HG02973 (cell line): ENCODE measurements at regions not wholly inside any gene's neighbourhood (a gene's known extent, or its start where the extent isn't known, plus 50 kb on each side); places are given as distances from the start of the nearest gene placed in this dataset.
"Not testable (repeated sequence)": the region's sequence is repeated elsewhere in the genome, so short reads cannot be mapped to it uniquely, and the experiment has no call there.

Experiments used
- ATAC-seq: cut with Tn5 transposase; IDR thresholded peaks from one replicate; pipeline ENCODE4 v1.9.1; 2021; ENCODE audit warnings: moderate library complexity; ENCODE audit not compliant: unreplicated experiment

DNA sequence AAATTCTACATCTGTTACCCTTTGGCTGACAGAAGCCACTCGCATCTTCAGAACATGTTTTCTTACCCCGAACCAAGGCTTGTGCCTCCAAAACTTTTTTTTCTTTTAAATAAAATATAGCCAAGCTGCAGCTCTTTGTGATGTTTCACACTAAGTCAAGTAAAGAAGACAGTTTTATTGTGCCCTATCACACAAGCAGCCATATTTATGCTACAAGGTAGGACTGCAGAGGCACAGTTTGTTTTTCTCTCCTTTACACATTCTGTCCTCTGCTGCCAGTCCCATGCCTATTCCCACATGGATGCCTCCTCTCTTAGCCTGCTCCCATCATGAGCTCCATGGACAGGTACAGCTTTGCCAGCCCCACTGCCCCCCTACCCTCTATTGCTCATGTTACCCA, 219.6 kb upstream of the THUMPD2 start:
- ATAC-seq, result no peak

DNA sequence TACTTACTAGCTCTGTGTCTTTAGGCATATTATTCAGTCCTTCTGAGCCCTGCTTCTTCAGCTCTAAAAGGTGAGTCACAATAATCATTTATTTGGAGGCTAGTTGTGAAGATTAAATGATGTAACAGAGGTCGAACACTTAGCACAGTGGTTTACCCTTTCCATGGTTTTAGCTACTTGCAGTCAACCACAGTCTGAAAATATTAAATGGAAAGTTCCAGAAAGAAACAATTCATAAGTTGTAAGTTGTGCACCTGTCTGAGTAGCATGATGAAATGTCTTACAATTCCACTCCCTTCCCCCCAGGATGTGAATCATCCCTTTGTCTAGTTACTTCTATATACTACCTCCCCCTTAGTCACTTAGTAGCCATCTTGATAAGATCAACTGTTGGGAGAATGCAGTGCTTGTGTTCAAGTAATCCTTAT, 217.6 kb upstream of the THUMPD2 start:
- ATAC-seq, result no peak

DNA sequence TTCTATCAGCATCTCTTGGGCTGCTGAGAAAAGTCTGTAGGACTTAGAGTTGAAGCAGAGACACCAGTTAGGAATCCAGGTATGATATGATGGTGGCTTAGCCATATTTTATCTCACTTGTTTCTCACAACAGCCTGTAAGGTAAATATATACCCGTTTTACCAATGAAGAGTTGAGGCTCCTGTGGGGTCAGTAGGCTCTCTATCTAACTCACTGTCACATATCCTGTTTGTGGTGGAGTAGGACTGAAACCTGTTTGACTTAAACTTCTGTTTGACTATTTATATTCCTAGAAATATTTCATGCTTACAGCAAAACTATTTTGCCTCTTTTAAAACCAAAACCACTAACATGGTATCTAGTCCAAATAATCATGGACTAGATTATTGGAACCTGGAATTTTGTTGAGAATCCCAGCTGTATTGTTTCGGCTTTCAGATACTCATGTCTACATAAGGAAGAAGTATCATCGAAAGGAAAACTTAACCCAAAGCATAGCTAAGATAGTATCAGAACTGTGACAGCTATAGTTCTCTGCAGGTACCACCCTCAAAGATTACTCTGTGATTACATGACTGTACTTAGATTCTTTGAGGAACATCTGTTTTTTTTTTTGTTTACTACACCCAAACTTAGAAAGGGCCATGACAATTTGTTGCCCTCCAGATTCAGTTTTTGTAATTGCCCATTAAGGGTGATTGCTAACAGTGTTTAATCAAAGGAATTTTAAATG, 216.1 kb upstream of the THUMPD2 start:
- ATAC-seq, result no peak

DNA sequence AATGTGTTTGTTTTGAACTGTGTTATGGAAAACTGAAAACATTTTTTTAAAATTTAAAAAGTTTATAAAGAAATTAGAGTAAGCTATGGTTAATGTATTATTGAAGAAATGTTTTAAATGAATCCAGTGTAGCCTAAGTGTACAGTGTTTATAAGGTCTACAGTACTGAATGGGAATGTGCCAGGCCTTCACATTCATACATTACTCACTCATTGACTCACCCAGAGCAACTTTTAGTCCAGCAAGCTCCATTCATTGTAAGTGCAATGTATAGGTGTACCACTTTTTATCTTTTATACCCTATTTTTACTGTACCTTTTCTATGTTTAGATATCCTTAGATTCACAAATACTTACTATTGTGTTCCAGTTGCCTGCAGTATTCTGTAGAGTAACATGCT, 215.1 kb upstream of the THUMPD2 start:
- ATAC-seq, result no peak

DNA sequence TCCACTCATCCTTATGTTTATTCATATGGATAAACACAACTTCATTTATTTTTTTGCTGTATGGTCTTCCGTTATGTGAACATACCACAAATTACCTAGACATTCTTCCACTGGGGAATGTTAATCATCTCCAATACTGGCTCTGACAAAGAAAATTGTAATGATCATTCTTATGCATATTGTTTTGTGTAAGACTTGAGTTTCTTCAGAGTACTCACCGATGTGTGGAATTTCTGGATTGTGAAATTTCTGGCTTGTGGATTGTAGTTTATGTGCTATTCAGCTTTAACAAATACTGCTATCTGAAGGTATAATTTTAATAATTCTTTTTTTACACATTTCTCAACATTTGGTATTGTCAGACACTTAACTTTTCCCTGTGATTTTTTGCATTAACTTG, 212.2 kb upstream of the THUMPD2 start:
- no peak for ATAC-seq

DNA sequence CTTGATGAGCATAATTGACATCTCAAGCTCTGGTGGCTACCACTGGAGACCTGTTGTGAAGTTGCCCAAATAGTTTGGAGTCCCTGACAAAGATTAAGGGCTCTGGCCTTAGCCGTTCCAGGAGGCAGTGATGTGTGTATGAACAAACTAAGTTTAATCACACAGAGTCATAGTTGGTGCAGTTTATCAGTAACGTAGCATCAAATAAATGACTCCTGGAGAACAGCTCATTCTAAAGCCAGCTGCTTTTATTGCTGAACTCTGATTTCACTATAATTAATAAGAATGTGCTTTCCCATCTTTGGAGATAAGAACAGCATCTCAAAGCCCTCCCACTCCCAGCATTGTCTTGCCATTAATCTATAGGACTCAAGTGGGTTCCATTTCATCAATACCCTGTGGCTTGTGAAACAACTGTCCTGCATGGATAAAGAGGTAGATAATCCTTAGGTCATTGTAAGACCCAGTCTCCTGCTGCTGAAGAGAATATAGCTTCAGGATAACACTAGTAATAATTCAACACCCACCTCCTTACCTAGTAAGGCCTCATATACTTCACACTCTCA, 211.4 kb upstream of the THUMPD2 start:
- ATAC-seq, result no peak

DNA sequence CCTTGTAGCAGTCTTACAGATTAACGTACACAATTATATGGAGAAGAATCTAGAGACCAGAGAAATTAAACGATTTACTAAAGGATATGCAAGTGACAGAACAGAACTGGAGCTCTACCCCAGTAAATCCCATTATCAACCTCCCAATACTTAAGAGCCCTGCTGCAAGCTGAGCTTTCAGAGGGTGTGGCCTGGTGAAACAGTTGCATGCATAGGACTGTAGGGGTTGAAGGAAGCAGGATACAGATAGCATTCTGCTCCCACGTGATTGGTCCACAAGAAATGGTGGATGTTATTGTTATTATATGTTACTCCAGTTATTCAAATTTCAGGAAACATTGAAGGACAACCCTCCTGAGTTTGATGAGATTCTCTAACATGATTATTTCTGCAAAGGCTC, 210.8 kb upstream of the THUMPD2 start:
- no peak for ATAC-seq

DNA sequence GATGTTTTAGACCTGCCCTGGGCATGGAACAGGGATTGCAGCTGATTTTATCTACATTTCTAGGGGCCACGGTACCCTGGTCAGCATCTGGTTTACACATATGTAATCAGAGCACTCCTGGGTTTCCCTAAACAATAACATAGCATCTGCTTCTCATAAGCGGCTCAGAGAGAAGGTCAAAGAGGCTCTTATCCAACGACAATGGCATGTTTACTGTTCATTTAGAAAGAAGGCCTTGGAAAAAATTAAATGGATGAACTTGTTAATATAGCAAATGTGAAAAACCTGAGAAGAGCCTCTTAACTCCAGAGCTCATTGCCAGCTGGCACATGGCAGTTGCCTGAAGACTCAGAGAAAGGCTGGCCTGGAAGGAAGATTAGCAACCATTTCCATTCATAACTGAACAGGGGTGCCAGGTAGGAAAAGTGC, 202.8 kb upstream of the THUMPD2 start:
- no peak for ATAC-seq

DNA sequence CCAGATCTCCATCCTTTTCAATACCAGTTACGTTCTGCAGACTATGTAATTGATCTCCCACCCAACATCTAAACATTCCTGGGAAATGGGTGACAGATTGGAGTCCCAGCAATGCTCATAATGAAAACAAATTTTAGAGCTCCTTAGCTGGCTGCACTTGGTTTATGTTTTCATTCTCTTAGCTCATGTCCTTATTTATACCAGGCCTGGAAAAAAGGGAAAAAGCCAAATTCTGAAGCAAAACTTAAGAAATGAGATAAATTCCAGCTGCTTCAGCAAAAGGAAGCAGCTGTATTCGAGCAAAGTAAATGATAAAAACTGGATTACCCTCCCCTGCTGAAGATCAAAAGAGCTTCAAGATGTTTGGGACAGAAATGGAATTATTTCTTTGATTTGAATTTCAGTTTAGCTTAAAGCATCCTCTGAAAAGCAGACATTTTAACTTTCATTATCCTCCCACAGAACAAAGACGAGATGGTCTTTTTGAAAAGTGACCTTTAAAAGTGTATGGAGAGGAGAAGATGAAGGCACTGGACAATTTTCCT, 196.5 kb upstream of the THUMPD2 start:
- no peak for ATAC-seq

DNA sequence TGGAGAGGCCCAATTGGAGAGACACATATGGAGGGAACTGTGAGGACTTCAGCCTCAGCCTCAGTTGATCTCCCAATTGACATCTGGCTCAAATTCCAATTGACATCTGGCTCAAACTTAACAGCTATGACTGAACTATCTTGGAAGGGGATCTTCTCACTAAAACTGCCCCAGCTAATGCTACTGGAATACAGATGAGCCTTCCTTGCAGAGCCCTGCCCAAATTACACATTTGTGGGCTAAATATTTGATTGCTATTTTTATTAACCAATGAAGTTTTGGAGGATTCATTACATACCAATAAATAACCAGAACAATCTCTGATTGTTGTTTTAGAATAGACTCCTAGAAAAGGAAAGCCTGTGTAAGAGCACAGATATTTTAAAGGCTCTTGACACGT, 189.0 kb upstream of the THUMPD2 start:
- no peak for ATAC-seq

DNA sequence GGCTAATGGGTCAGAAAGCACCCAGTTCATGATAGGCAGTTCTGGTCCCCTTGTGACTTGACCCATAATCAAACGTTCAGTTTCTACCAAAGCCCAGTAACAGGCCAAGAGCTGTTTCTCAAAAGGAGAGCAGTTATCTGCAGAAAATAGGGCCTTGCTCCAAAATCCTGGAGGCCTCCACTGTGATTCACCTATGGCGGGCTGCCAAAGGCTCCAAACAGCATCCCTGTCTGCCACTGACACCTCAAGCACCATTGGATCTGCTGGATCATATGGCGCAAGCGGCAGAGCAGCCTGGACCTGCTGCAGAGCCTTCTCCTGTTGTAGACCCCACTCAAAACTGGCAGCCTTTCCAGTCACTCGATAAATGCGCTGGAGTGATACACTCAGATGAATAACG, 181.6 kb upstream of the THUMPD2 start:
- not testable (repeated sequence) for ATAC-seq

DNA sequence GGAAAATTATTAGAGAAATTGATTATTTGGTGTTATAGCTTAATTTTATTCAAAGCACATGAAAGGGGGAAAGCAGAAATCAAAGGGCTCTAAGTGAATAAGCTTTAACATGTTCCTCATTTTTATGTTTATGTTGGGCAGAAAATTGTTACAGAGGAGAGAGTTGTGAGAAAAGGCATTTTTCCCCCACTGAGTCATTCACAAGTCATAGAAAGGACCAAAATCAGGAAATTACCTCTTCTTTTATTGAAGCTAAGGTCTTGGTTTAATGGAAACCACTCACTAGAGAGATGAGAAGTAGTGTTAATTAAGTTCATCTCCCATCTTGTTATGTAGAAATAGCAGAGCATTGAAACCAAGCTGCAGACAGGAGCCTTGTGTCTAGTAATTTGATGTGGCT, 175.3 kb upstream of the THUMPD2 start:
- ATAC-seq, result no peak

DNA sequence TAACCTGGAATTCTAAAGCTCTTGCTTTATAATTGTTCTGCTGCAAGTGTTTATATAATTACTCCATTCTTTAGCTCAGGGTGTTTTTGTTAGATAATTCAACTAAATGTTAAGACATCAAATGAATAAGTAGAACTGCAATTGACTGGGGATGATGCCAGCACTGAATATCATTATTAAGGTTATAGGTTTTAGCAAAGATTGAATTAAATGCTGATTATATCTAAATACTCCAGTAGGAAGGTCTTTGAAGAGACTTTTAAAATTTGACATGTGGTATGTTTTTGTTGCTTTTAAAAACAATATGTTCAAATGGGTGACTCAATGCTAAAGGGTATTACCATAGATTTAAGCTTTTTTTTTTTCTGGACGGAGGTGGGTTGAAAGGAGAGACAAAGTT, 170.1 kb upstream of the THUMPD2 start:
- ATAC-seq, result no peak

DNA sequence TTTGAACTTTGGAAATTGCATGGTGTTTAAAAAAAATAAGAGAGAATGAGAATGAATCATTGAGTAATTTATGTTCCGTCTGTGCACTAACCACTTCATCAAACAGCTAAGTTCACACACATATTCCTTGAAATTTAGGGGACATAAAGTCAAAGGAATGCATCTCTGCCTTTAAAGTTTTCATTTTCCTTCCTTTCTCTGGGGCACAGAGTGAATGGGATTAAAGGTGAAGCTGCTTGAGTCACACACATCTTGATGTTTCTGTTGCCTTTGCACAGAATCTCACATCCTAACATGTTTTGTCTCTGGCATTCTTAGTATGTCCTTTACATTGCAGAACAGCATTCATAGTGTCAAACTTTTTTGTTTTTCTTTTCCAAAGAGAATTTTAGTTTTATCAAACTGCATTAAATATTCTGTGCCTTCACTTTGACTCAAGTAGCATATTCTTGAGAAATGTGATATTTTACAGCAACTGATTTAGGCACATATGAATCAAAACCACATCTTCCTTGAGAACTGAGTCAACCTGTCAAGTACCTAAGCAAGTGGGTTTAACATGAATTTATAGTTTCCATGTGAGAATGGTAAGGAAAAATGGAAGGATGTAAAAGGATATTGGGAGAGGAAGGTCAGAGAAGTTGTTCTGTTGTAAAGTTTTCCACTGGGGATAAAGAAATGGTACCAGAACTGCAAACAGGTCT, 169.1 kb upstream of the THUMPD2 start:
- no peak for ATAC-seq

DNA sequence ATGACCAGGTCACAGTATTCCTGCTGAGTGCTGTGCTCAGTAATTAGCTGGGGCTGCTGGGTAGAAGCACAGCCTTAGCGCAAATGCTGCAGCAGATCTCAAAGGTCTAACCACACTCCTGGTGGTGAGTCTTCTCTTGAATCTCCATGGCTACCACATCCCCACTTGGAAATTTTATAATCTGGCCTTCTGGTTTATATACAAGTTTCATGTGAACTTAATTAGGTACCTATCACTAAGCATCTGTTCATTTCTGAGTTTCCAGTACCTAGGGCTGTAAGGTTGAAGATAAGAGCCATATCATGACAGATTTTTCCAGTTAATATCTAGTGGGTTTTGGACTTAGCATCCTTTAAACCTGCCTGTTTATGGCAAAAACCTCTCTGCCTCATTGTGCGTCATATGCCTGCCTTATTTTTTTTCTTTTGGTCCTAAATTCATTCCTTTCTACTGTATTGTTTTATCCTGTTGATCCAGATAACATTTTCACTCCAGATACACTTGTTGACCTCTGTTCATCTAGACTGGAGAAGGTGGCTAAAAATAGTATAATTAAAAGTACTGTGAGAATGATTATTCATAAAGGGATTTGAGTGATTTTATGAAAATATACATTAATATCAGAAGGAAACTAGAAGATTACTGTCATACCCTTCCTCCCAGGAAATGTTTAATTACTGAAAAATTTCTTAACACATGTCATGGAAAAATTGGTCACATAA, 168.4 kb upstream of the THUMPD2 start:
- ATAC-seq, result no peak

DNA sequence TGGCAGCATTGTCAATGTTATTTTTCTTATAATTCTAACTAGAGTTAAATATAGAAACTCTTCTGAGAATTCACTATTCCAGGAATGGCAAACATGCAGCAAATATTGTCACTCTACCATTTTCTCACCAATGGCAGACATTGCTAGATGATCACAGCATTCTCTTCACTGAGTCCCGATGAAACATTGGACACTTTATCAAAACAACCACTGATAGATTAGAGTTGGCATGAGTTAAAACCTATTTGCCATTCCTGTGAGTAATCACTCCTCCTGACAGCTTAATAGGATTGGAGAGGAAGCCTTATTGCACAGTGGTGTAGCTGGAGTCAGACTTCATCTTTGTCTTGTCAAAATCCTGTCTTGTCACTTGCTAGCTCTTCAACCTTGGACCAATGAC, 163.9 kb upstream of the THUMPD2 start:
- ATAC-seq, result no peak

DNA sequence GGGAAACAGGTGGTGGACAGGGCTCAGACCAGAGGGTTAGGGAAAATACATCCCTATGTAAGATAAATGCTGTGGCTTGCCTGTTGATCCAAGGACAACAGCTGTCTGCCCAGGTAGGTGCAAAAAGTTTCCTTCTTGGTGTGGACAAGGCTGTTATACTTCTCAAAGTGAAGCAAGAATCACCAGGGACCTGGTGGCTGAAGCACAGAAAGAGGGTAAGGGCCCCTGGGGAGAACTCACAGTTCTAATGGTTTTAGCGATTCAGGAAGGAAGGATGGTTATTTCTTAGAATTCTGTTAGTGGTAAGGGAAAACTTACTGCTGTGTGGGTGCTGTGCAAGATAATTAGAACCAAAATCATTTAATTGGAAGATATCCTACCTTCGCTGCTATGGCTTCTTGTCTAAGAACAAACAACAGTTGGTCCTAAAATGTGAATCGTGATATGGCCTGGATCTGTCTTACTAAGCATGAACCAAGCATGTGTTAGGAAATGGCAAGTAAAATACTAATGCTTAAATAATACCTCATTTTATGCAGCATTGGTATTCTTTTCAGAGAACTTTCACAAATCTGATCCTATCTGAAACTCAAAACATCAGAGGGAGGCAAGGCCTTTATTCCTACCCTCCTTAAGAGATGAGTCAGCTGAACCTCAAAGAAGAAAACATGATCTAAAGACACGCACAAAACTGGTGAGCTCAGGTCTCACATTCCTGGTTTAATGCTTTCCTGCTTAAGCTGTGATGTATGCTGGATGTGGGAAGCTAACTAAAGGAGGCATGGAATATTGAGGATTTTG, 159.2 kb upstream of the THUMPD2 start:
- no peak for ATAC-seq

DNA sequence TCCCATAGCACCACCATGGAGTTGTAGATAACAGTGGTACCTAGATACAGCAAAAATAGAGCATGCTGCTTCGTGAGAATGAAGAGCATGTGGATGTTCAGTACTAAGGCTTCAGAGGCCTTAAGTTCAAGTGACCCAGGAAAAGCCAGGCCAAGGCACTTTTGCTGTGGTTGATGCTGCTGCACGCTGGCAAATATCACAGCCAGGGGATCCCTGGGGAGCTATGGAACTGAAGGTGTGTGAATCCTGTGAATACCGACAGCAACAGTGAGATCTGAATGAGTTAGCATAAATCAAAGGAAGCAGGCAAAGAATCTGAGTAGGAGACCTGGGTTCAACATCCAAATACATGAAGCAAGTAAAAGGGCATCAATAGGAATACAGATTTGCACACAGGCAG, 158.6 kb upstream of the THUMPD2 start:
- ATAC-seq, result no peak

DNA sequence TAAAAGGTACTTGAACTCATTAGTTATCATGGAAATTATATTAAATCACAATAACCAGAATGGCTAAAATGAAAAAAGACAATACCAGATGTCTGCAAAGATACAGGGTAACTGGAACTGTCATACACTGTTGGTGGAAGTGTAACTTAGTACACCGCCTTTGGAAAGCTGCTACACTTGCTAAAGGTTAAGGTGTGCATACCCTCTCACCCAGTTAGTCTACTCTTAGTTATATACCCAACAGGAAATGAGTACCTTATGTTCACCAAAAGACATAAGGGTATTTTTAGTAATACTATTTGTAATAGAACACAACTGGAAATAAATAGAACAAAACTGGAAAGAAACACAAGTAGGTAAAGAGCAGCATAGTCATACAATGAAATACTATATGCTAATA, 155.8 kb upstream of the THUMPD2 start:
- no peak for ATAC-seq

DNA sequence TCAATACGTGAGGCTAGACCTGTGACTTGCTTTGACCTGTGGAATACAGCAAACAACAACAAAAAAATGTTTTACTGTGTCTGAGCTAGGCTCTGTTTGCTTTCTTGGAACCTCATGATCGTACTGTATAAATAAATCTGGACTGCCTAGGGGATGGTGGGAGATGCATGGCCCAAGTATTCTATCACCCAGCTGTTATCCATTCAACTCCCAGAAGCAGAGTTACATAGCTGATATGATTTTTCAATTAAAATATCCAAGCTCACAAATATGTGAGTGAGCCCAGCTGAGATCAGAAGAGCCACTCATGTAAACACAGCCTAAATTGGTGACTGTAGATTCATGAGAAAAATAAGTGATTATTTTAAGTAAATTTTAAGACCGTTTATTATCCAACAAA, 154.1 kb upstream of the THUMPD2 start:
- no peak for ATAC-seq

DNA sequence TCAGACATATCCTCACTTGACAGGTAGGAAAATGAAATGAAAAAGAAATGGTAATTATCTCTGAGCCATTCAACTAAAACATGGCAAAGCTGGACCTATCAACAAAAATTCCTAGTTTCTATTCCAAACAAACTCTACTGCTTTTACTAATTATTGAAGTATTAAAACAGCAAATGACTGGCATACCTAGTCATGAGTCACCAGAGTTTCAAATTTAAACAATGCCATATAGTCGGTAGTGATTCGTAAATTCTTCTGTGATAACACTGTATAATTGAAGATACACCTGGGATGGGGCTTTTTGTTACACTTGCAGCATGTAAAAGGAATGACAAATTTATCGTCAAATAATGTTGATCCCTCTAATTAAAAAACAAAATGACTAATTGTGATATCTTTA, 153.1 kb upstream of the THUMPD2 start:
- ATAC-seq, result no peak
